ENCODE measurements at regions not wholly inside any gene's neighbourhood (a gene's known extent, or its start where the extent isn't known, plus 50 kb on each side); places are given as distances from the start of the nearest gene placed in this dataset.

GRCh38 chr15:53840681-53841080, 81.2 kb upstream of the WDR72 start:
- no peak for ATAC-seq
- whole genome bisulfite sequencing, 4 donors = 87 to 89% (median 88%) methylated on average over 2 of the region's 2 CpGs

GRCh38 chr15:53837263-53837662, 77.8 kb upstream of the WDR72 start:
- Histone ChIP-seq H3K36me3 (no peaks in the 10 kb centered on the region), H3K27ac (no peak overlapping the region), H3K4me3 (no peak overlapping the region), H3K9me3 (no peaks in the 10 kb centered on the region), H3K27me3 (peaks cover 0 to under 1% (median 0%) of the 10 kb centered on the region in 9 donors), H3K4me1 (peaks cover 0 to 15% (median 0%) of the 10 kb centered on the region in 12 donors)
- ATAC-seq (no peak), DNase-seq (no peak)
- WGBS, 4 donors = 47 to 56% (median 53%) methylated on average over 3 of the region's 3 CpGs
- intact Hi-C loops (cut with DNase I) = loop anchor here in 1 of 10 donors (10.0 kb wide), 1 partner anchor 58 kb away; no protein-coding TSS in a partner anchor
- TF ChIP-seq CTCF (IDR thresholded peaks at IDR 0.05) = no peak
- TF ChIP-seq POLR2A (IDR thresholded peaks at IDR 0.05) = no peak

More at GRCh38 chr15:53840681-53841080, 81.2 kb upstream of the WDR72 start:
- intact Hi-C loops (cut with DNase I) = loop anchor here in 1 of 10 donors (10.0 kb wide), 1 partner anchor 64 kb away; no protein-coding TSS in a partner anchor
- Histone ChIP-seq H3K9me3 (no peaks in the 10 kb centered on the region), H3K4me1 (no peaks in the 10 kb centered on the region), H3K36me3 (no peaks in the 10 kb centered on the region), H3K27me3 (no peaks in the 10 kb centered on the region), H3K27ac (no peak overlapping the region), H3K4me3 (no peak overlapping the region)
- no peak for DNase-seq
- no peak for TF ChIP-seq POLR2A (IDR thresholded peaks at IDR 0.05)
- TF ChIP-seq CTCF (IDR thresholded peaks at IDR 0.05) = no peak

- peaks cover 0 to 2% (median 0%) of the 10 kb centered on the region in 9 donors for H3K27me3 ChIP-seq
- intact Hi-C loops (cut with DNase I) = loop anchor here in 1 of 10 donors (10.0 kb wide), 1 partner anchor 58 kb away; no protein-coding TSS in a partner anchor
- 48 to 64% (median 54%) methylated on average over 4 of the region's 4 CpGs for WGBS, 4 donors
- no peaks in the 10 kb centered on the region for H3K36me3 ChIP-seq
- no peak overlapping the region for H3K4me3 ChIP-seq
- H3K9me3 ChIP-seq = no peaks in the 10 kb centered on the region
- DNase-seq = no peak
- TF ChIP-seq POLR2A (IDR thresholded peaks at IDR 0.05) (no peak), CTCF (IDR thresholded peaks at IDR 0.05) (no peak)
- H3K27ac ChIP-seq = no peak overlapping the region
- peaks cover 0 to 20% (median 2%) of the 10 kb centered on the region in 12 donors for H3K4me1 ChIP-seq
- no peak for ATAC-seq
Observed at GRCh38 chr15:53836618-53837017, 77.2 kb upstream of the WDR72 start.

GRCh38 chr15:53835309-53835708, 75.8 kb upstream of the WDR72 start:
- Histone ChIP-seq H3K9me3 (no peaks in the 10 kb centered on the region), H3K4me1 (peaks cover 0 to 20% (median 2%) of the 10 kb centered on the region in 12 donors), H3K27me3 (peaks cover 0 to 2% (median 0%) of the 10 kb centered on the region in 9 donors), H3K27ac (no peak overlapping the region), H3K4me3 (no peak overlapping the region), H3K36me3 (no peaks in the 10 kb centered on the region)
- DNase-seq (no peak), ATAC-seq (no peak)
- 66 to 79% (median 74%) methylated on average over 2 of the region's 2 CpGs for WGBS, 4 donors
- TF ChIP-seq CTCF (IDR thresholded peaks at IDR 0.05) (no peak), POLR2A (IDR thresholded peaks at IDR 0.05) (no peak)
- intact Hi-C loops (cut with DNase I) = loop anchor here in 1 of 10 donors (10.0 kb wide), 1 partner anchor 59 kb away; no protein-coding TSS in a partner anchor
